HG03159 (cell line): ENCODE measurements at regions not wholly inside any gene's neighbourhood (a gene's known extent, or its start where the extent isn't known, plus 50 kb on each side); places are given as distances from the start of the nearest gene placed in this dataset.
"Not testable (repeated sequence)": the region's sequence is repeated elsewhere in the genome, so short reads cannot be mapped to it uniquely, and the experiment has no call there.

Experiments
- ATAC-seq: cut with Tn5 transposase; IDR thresholded peaks from one replicate; pipeline ENCODE4 v1.9.1; 2021; ENCODE audit warnings: mild to moderate bottlenecking, moderate library complexity; ENCODE audit not compliant: unreplicated experiment

DNA sequence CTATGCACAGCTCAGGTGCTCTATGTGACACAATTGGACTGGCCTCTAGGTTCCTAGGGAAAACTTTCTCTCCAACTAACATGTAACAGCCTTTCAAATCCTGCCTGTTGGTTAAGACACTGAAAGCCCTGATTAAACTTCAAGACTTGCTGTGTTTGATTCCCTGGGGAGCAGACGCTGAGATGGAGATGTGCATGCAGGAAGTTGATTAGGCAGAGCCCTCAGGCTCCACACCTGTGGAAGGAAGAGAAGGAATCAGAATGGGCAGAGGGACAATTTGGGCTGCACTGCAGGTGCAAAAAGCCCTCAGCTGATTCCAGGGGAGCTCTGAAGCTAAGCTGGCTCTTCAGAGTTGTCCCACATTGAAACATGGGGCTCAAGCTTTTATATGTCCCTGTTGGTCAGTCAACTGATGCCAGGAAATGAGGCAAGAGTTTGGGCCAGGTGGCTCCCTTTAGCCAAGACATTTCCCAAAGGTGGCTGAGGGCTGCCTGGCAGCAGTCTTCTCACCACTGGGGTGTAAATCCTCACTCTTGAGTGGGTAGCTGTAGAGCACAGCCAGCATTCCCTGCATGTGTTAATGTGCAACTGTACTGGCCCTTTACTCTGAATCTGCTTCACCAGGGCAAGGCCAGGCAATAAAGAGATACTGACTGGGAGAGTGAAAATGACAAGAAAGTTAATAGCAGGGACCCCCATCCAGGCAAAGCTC, 199.5 kb upstream of the DDX18 start:
- no peak for ATAC-seq

DNA sequence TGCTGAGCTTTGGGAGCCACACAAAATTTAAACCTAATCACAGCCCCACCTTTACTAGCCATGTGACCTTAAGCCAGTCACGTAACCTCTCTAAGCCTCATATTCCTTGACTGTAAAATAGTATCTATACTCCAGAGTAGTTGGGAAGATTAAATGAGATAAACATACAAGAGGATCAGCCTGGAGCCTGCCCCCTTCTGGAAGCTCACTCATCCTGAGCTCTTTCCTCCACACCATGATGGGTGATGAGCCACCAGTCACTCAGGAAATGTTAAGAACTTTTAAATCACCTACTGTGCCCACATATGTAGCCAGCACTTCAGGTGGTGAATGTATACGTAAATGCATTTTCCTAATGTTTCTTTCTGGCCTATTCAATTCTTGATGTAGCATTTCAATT, 195.9 kb upstream of the DDX18 start:
- no peak for ATAC-seq

DNA sequence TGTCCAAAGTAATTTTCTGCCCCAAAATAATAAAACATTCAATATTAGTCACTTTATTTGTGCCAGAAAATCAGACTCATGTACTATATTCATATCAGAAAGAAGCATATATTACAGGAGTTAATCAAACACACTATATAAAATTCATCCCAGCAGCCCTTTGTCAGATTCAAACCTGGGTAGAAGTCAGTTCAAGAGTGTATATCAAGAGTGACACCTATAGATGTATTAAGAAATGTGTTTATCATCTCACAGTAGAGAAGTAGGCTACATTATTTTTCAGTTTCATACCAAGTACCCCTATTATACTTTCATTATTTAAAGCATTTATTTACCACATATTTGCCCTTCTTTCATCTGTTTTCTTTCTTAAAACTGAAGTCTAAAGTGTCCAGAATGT, 193.2 kb upstream of the DDX18 start:
- ATAC-seq: no peak

DNA sequence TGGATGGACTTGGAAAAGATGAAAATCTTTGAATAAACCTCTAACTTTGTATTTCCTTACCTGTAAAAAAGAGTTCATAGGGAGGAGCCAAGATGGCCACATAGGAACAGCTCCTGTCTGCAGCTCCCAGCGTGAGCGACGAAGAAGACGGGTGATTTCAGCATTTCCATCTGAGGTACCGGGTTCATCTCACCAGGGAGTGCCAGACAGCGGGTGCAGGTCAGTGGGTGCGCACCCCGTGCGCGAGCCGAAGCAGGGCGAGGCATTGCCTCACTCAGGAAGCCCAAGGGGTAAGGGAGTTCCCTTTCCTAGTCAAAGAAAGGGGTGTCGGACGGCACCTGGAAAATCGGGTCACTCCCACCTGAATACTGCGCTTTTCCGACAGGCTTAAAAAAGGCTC, 191.3 kb upstream of the DDX18 start:
- ATAC-seq: not testable (repeated sequence)

DNA sequence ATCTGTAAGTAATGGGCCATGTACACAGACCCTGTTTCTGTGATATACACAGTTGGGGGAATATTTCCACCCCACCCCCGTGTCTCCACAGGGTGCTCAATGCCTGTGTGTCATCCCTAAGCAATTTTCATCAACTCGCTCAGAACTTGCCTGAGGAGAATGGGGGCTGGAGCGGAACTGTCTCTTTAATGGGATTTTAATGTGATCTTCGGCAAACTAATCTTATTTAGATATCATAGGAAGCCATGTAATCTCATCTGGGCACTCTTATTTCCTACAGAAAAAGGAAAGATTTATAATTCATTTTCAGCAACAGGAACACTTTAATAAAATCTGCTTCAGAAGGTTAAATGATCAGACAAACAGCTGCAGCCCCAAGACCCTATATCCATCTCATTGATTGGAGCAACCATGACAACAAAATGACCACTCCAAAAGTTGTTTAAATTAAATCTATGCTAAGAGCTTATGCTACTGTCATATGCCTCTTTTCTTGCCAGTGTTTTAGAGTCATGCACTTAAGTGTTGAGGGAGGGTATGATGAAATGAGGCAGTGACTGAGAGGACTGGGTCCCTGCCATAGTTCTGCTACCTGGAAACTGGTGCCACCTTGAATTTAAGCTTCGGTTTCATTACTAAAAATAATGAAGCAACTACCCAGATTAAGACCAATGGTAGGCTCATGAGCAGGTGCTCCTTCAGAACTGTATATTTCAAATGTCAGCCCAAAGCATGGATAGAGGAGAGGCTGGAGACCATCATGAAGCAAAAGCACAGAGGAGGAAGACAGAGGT, 183.1 kb upstream of the DDX18 start:
- ATAC-seq: no peak

DNA sequence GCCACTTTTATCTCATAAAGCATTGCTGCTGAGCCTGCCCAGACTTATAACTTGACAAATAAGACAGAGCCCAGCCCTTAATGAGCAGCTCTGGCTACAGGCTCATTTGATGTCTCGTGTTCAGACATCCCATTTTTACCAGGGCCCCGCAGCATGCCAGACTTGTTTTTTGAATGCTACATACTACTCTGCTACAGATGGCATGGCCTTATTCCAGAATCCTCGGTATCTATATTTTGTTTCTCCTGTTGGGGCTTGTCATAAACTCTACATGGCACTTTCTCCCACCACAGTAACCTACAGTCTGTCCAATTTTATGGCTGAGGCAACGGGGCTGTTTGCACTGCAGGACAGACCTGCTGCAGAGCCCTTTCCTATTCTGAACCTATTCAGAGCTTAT, 179.0 kb upstream of the DDX18 start:
- ATAC-seq: no peak

DNA sequence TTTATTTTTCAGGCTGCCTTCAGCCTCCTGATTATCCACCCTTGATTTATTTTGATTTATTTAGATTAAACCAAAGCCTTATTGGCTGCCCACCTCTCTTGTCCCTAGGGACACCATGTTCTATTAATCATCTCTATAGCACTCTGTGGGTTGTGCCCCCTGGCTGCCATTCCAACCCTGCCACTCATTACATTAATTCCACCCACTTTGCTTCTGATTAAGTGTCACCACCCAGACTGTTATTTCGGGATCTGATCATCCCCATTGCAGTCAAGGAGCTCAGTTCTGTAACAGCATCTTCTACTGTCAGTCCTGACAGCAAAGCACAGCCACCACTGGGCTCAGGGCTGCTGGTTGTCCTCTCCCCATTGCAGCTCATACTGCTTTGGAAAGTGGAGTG, 175.1 kb upstream of the DDX18 start:
- no peak for ATAC-seq

DNA sequence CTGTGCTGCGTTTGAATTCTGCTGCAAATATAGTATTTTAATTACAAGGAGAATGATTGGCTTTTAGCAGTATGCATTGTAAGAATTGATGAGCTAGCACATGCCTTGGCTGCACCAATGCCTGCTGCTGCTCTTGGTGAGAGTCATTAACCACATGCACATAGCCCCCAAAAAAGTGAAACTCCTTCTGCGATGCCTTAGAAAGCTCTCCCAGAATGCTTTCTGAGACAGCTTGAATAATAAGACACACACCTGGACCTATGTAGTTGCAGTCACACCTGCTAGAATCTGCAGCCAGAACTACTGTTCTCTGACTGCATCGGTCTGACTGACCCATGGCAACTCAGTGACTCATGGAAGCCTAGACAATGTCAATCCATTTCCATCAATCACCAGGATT, 170.1 kb upstream of the DDX18 start:
- ATAC-seq: no peak

DNA sequence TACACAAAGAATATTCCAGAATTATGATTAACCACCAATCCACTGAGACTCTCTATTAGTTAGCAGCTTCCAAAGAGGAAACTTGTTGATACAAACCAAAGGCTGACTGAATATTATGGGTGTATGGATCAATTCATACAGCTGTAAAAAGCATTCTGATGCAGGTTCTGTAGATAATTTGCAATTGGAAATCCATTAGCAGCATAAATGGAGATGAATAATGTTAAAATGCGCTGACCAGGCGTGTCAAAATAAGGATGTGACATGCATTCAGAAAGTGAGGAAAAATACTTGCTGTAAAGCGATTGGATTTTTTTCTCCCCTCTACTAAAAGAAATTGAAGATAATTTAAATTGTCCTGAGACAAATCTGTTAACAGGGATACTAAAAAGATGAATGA, 169.0 kb upstream of the DDX18 start:
- ATAC-seq: no peak

DNA sequence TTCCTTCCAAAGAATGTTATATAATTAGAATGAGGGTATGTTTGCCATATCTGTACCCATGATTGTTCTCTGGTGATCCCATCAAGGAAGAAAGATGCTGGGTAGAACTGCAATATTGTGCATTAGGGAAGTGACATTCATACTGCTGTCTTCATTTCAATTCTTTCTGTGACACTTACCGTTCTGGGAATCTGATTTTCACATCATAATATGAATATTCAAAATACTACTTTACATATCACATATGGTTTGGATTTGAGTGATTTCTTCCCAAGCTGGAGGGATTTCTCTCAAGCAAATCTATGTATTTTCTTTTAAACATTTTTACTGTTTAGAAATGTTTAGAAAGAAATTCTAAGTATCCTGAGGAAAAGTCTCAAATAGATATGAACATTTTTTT, 168.4 kb upstream of the DDX18 start:
- ATAC-seq: no peak

DNA sequence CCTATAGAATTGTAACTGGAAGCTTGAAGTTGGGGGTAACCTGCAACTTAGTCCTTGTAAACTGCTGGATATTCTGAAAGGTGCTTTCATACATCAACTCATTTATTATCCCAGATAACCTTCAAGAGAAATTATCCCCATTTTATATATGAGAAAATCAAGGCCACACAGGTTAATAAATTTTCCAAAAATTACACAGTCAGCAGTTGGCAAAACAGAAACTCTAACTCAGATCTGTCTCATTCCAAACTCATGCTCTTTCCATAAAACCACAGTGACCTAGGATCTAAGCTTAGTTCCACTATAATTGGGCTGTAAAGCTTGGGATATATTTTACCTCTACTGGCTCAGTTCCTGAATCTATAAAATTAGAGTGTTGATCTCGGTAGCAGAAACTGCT, 167.6 kb upstream of the DDX18 start:
- ATAC-seq: no peak

DNA sequence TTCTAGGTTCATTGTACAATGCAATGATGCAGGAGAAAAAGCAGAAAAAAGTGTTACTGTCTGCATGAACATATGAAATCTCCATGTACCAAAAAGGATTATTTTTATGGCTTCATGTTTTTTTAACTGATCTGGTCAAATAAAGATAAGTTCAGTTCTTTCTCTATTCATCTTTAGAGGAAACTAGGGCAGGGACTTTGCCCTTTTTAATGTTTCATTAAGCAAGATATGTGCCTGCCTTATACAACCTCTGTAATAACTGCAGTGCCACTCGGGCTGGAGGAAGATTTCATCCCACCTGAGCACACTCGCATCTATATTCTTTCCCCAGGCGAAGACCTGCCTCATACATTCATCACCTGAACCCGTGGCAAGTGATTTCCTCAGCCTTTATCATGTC, 157.9 kb upstream of the DDX18 start:
- ATAC-seq: no peak

DNA sequence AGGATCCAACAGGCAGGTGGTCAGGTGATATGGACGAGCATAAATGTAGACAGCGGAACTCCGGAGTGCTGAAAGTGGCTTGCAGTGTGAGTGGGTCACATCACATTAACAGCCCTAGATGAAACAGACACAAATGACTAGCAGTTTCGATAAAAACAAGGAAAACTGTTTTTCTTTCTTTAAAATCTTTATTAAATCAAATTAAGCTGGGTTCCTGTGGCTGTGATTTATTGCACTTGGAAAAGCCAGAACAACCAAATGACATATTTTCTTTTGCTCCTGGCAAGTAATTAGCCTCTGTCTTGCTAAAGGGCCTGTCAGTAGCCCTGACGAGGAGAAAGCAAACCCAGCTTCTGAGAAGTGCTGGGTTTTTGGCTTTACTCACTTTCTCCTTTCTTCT, 152.9 kb upstream of the DDX18 start:
- no peak for ATAC-seq

DNA sequence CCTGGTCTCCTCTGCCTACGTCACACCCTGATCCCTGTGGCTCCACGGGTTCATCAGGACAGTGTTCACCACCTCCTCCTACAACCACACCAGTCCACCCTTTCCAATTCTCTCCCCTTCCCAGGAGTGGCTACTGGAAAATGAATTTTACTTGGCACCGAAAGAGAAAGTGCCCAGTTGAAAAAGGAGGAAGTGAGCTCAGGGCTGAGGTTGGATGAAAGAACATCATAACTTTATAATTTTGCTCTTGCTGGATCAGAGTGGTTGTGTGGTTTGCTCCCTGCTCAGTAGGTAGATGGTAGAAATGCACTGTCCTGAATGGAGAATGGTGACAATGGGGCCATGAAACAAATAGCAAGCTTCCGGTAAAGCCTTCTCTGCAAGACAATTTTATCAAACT, 140.3 kb upstream of the DDX18 start:
- ATAC-seq: no peak

DNA sequence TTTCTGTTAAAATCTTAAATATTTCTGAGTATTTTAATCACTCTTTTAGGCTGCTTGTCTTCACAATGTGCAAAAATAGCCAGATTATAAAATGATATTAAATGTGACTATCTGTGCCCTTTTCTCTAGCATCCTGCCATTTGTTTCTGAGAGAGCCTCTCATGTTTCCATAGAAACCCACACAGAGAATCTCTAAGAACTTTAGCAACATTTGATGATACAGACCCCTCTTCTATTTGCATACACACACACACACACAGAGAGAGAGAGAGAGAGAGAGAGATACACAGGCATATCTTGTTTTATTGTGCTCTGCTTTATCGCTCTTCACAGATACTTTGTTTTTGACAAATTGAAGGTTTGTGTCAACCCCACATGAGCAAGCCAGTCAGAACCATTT, 134.5 kb upstream of the DDX18 start:
- no peak for ATAC-seq

DNA sequence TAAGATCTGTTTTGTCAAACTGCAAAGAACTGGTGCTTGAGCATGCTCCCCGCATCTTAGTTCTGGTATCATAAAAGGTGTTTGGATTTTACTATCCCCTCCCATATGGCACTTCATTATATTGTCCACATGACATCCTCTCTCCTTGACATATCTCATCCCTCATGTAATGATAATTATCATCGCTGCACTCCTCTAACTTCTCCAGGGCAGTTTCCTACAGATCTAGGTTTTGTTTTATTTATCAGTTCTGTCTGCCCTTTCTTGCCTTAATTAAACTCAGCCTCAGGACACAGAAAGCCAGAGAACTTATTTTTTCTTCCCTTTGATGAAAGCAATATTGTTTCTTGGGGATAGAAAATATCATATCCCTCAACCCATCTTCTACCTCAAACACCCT, 129.6 kb upstream of the DDX18 start:
- no peak for ATAC-seq

DNA sequence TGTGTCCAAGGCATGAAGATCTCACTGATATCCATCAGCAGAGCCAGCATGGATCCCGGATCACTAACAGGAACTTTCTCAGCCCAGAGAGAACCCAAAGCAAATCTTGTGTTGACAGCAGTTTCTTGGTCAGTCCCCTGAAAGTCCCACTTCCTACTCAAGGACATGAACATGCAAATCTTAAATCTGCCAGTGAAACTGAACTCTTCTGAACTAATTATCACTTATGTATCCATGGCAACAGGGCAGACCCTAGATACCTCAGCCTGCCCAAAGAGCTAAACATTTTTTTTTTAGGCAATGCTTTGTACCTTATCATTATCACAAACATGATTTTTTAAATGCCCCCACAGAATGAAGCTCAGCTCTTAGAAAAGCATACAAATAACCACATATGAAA, 127.8 kb upstream of the DDX18 start:
- ATAC-seq: peak; percentile 99

DNA sequence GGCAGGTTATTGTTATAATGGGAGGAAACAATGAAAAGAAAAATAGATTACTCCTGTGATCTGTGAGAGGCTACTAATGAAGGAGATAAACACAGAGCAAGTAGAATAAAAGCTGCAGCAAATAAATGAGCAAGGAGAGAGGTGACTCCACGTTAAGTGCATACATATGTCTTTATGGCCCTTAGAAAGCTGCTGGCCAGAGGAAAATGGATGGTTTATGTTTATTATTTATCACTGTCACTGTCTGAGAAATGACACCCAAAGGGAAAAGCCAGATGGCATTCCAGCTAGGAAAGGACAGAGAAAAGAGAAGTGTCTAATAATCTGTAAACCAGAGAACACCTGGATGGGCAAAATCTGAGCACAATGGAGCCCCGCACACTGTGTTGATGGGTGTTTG, 122.9 kb upstream of the DDX18 start:
- ATAC-seq: no peak

DNA sequence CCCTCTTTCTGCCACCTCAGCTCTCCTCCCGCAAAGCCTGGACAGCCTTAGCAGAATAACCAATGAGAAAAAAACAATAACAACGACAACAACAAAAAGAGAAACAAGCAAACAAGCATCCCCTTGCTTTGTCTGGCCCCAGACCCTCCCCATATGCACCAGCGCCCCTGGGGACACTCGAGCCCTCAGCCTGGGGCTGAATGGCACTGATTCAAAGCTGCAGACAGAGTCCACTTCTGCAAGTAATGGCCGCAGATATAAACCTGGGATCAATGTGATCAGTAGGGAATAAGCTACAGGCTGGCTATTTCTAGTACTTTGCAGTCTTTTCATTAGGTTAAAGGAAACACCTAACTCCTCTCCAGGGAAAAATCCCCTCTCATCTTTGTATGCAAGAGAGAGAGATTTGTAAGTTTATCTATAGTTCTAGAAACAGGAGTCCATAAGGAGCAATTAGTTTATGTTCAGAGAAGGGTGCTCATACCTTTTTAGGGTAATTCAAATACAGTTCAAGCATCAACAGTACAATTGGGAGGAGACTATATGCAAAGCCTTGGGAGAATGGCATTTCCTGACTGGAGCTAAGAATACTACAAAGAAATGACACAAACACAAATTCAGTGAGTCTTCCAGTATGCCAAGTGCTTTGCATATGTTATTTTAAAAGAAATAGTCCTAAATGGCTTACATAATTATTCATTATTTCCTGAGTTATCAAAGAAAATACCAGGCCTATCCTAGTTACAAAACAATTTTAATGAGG, 122.3 kb upstream of the DDX18 start:
- ATAC-seq: no peak

DNA sequence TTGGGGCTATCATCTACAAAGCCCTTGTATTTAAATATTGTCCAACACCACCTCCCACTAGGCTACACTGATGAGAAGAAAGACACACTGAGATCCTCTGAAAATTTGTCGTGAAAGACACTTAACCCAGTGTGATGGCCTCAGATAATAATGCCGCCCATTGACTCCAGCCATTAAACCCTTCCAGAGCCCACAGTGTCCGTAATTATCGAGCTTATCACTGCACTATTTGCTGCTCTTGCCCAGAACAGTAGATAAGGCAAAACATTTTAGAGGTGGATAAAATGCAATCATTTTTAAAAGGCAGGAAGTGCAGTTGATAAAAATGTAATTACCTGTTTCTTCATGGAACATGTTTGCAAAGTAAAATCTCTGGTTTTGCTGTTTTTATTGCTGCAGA, 121.3 kb upstream of the DDX18 start:
- ATAC-seq: no peak

DNA sequence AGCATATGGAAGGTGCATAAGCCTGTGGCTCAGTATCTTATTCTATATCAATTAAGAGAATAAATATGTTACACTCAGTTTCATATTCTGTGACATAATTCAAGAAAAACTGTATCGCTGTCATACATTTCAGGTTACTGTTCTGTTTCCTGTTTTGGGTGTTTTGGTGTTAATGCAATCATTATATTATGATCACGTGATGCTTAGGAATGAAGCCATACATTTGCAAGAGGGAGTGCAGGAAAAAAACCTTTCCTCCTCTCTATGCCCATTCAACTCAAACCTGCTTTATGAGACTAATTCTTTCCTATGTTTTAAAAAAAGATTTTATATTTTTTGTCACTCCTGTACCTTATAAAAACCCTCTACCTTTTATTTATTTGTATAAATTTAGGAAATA, 120.8 kb upstream of the DDX18 start:
- no peak for ATAC-seq

DNA sequence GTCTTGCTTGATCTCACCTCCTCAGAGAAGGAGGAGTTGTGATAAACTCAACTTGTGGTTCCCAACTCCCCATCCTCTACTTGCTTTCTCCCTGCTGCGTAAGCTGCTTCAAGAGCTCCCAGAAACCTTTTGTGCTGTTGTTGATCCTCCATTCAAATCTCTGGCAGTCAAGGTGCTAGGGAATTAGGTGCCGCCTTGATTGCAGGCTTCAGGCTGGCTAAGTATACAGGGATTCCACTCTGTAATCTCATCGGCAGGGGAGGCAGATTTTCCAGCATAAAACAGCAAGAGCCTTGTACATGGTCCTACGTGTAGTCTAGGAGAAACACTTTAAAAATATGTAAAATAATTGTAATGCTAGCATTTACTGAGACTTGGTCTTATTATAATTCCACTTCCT, 116.2 kb upstream of the DDX18 start:
- no peak for ATAC-seq
